IPS DF 6.9 (cell line): ENCODE measurements at regions not wholly inside any gene's neighbourhood (a gene's known extent, or its start where the extent isn't known, plus 50 kb on each side); places are given as distances from the start of the nearest gene placed in this dataset.

Source experiments
- DNase-seq: peaks from one replicate; pipeline ENCODE4 v3.0.0-alpha.2; 2013; ENCODE audit warnings: low read depth, low spot score
- H3K27ac ChIP-seq: one replicate; pipeline ENCODE4 v1.5.1; 2013; ENCODE audit warnings: low read length, control low read depth
- H3K27me3 ChIP-seq: 2 replicates; pipeline ENCODE4 v1.6.1; 2013; ENCODE audit warnings: mild to moderate bottlenecking, low read length; ENCODE audit not compliant: control insufficient read depth, insufficient read depth
- H3K36me3 ChIP-seq: 2 replicates; pipeline ENCODE4 v1.6.1; 2013; ENCODE audit warnings: low read length; ENCODE audit not compliant: control insufficient read depth, insufficient read depth
- H3K4me1 ChIP-seq: 2 replicates; pipeline ENCODE4 v1.6.1; 2013; ENCODE audit warnings: low read length; ENCODE audit not compliant: control insufficient read depth, insufficient read depth
- H3K4me3 ChIP-seq: 2 replicates; pipeline ENCODE4 v1.5.1; 2013; ENCODE audit warnings: mild to moderate bottlenecking, low read length
- H3K9me3 ChIP-seq: 2 replicates; pipeline ENCODE4 v1.6.1; 2013; ENCODE audit warnings: low read length, inconsistent platforms; ENCODE audit not compliant: control insufficient read depth, insufficient read depth
- WGBS: extraction: QIAGEN DNeasy Blood & Tissue Kit; methylation state at CpG from one replicate; pipeline ENCODE4 v1.1.7; 2013; ENCODE audit warnings: mixed read lengths, missing lambda C conversion rate; ENCODE audit not compliant: insufficient read length, insufficient coverage; 5-methylcytosine and 5-hydroxymethylcytosine counted together

GRCh38 chr18:67977067-67977616 lies 460.6 kb upstream of the DSEL start:
- no CpG with 5 or more reads among the region's 7 CpGs for WGBS
- H3K36me3 ChIP-seq = no peaks in the 10 kb centered on the region
- no peak for DNase-seq
- no peak overlapping the region for H3K27ac ChIP-seq
- no peak overlapping the region for H3K4me3 ChIP-seq
- H3K4me1 ChIP-seq = no peaks in the 10 kb centered on the region
- H3K9me3 ChIP-seq = no peaks in the 10 kb centered on the region
- no peaks in the 10 kb centered on the region for H3K27me3 ChIP-seq

GRCh38 chr18:67973916-67974315 lies 457.4 kb upstream of the DSEL start:
- no peaks in the 10 kb centered on the region for H3K27me3 ChIP-seq
- no peaks in the 10 kb centered on the region for H3K9me3 ChIP-seq
- no peak overlapping the region for H3K27ac ChIP-seq
- no peaks in the 10 kb centered on the region for H3K36me3 ChIP-seq
- H3K4me3 ChIP-seq = no peak overlapping the region
- no CpG with 5 or more reads among the region's 1 CpG for WGBS
- no peaks in the 10 kb centered on the region for H3K4me1 ChIP-seq
- DNase-seq = no peak

- no peak overlapping the region for H3K27ac ChIP-seq
- H3K4me1 ChIP-seq = no peaks in the 10 kb centered on the region
- no CpG with 5 or more reads among the region's 1 CpG for WGBS
- H3K4me3 ChIP-seq = no peak overlapping the region
- no peaks in the 10 kb centered on the region for H3K36me3 ChIP-seq
- no peak for DNase-seq
- no peaks in the 10 kb centered on the region for H3K27me3 ChIP-seq
- no peaks in the 10 kb centered on the region for H3K9me3 ChIP-seq
Measured at GRCh38 chr18:67969458-67969857, 452.9 kb upstream of the DSEL start.

- Histone ChIP-seq H3K4me1 (no peaks in the 10 kb centered on the region), H3K36me3 (no peaks in the 10 kb centered on the region), H3K27me3 (no peaks in the 10 kb centered on the region), H3K27ac (no peak overlapping the region), H3K4me3 (no peak overlapping the region), H3K9me3 (no peaks in the 10 kb centered on the region)
- no peak for DNase-seq
- WGBS = no CpG with 5 or more reads among the region's 1 CpG
Measured at GRCh38 chr18:67966224-67966623, 449.7 kb upstream of the DSEL start.

GRCh38 chr18:67964462-67964861 lies 447.9 kb upstream of the DSEL start:
- WGBS = no CpG with 5 or more reads among the region's 4 CpGs
- no peaks in the 10 kb centered on the region for H3K27me3 ChIP-seq
- no peak for DNase-seq
- no peaks in the 10 kb centered on the region for H3K4me1 ChIP-seq
- H3K36me3 ChIP-seq = no peaks in the 10 kb centered on the region
- no peak overlapping the region for H3K27ac ChIP-seq
- H3K9me3 ChIP-seq = no peaks in the 10 kb centered on the region
- H3K4me3 ChIP-seq = no peak overlapping the region

GRCh38 chr18:67961701-67962440 lies 445.4 kb upstream of the DSEL start:
- WGBS = no CpG with 5 or more reads among the region's 7 CpGs
- no peaks in the 10 kb centered on the region for H3K9me3 ChIP-seq
- no peaks in the 10 kb centered on the region for H3K36me3 ChIP-seq
- no peak overlapping the region for H3K27ac ChIP-seq
- no peaks in the 10 kb centered on the region for H3K4me1 ChIP-seq
- H3K4me3 ChIP-seq = no peak overlapping the region
- H3K27me3 ChIP-seq = no peaks in the 10 kb centered on the region
- no peak for DNase-seq

- Histone ChIP-seq H3K9me3 (no peaks in the 10 kb centered on the region), H3K27ac (no peak overlapping the region), H3K36me3 (no peaks in the 10 kb centered on the region), H3K4me1 (peaks cover 2% of the 10 kb centered on the region; the same call in 1 of the 2 replicates), H3K27me3 (no peaks in the 10 kb centered on the region), H3K4me3 (no peak overlapping the region)
- WGBS = no CpG with 5 or more reads among the region's 2 CpGs
- DNase-seq = no peak
Measured at GRCh38 chr18:67957684-67958083, 441.2 kb upstream of the DSEL start.

- WGBS = no CpG with 5 or more reads among the region's 3 CpGs
- Histone ChIP-seq H3K27ac (no peak overlapping the region), H3K9me3 (no peaks in the 10 kb centered on the region), H3K4me1 (peaks cover 2% of the 10 kb centered on the region; the same call in 1 of the 2 replicates), H3K36me3 (no peaks in the 10 kb centered on the region), H3K27me3 (no peaks in the 10 kb centered on the region), H3K4me3 (no peak overlapping the region)
- DNase-seq = no peak
Measured at GRCh38 chr18:67954594-67954993, 438.1 kb upstream of the DSEL start.

- Histone ChIP-seq H3K4me3 (no peak overlapping the region), H3K9me3 (no peaks in the 10 kb centered on the region), H3K36me3 (no peaks in the 10 kb centered on the region), H3K27me3 (no peaks in the 10 kb centered on the region), H3K27ac (no peak overlapping the region), H3K4me1 (peaks cover 2% of the 10 kb centered on the region; the same call in 1 of the 2 replicates)
- 100% methylated on average over 1 of the region's 7 CpGs for WGBS
- no peak for DNase-seq
Measured at GRCh38 chr18:67951137-67951536, 434.6 kb upstream of the DSEL start.

GRCh38 chr18:67938660-67939059 lies 422.1 kb upstream of the DSEL start:
- Histone ChIP-seq H3K27ac (no peak overlapping the region), H3K4me1 (no peaks in the 10 kb centered on the region)
- WGBS = no CpG with 5 or more reads among the region's 3 CpGs

GRCh38 chr18:67935638-67936037 lies 419.1 kb upstream of the DSEL start:
- WGBS = no CpG with 5 or more reads among the region's 3 CpGs
- Histone ChIP-seq H3K27ac (no peak overlapping the region), H3K4me3 (no peak overlapping the region), H3K27me3 (no peaks in the 10 kb centered on the region), H3K36me3 (no peaks in the 10 kb centered on the region), H3K9me3 (no peaks in the 10 kb centered on the region), H3K4me1 (no peaks in the 10 kb centered on the region)
- DNase-seq = no peak

More at GRCh38 chr18:67938660-67939059, 422.1 kb upstream of the DSEL start:
- H3K9me3 ChIP-seq = no peaks in the 10 kb centered on the region
- H3K36me3 ChIP-seq = no peaks in the 10 kb centered on the region
- DNase-seq = no peak
- H3K27me3 ChIP-seq = no peaks in the 10 kb centered on the region
- no peak overlapping the region for H3K4me3 ChIP-seq
